HG02798 (cell line): ENCODE measurements at regions not wholly inside any gene's neighbourhood (a gene's known extent, or its start where the extent isn't known, plus 50 kb on each side); places are given as distances from the start of the nearest gene placed in this dataset.

Experiments used
- ATAC-seq: cut with Tn5 transposase; IDR thresholded peaks from one replicate; pipeline ENCODE4 v1.9.1; 2021; ENCODE audit warnings: mild to moderate bottlenecking; ENCODE audit not compliant: unreplicated experiment, poor library complexity

GRCh38 chr5:8923526-8923925 lies 622.3 kb downstream of the SEMA5A start:
- ATAC-seq, result no peak

DNA sequence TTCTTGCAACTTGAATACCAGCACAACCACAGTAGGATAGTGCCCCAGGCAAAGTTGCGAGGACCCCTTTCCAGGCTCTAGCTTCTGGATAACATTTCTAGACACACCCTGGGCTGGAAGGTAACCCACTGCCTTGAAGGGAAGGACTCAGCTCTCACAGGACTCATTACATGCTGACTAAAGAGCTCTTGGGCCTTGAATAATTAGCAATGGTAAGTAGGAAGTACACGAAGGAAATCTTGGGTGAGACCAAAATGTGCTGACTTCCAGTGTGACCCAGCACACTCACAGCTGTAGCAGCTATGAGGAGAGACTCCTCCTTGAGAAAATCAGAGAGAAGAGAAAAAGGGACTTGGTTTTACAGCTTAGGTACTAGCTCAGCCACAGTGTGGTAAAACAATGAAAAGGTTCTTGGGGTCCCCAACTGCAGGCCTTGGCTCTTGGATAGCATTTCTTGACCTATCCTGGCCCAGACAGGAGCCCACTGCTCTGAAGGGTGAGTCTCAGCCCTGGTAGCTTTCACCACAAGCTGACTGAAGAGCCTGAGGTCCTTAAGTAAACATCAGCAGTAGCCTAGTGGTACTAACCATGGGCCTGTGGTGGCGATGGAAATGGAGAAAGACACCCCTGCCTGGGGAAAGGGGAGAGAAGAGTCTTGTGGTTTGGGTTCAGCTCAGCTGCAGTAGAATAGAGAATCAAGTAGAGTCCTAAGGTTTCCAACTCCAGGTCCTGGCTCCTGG lies 621.7 kb downstream of the SEMA5A start:
- no peak for ATAC-seq

GRCh38 chr5:8930021-8930420 lies 615.9 kb downstream of the SEMA5A start:
- no peak for ATAC-seq

DNA sequence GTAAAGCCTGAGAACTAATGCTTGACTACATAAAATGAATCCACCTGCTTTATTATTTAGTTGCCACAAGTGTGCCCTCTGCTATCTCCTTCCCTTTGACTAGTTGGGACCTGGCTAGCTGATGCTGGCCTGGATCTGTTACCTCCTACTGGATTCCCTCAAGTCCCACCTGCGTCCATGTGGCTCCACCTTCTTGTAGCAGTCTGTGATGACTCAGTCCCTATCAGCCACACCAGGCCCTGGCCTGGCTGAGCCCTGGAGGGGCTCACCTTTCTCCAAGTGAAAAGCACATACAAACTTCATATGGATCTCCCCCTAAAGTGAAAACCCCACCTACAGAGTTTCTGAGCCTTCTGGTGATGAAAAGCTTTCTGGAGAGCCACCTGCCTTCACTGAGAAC lies 611.4 kb downstream of the SEMA5A start:
- no peak for ATAC-seq

DNA sequence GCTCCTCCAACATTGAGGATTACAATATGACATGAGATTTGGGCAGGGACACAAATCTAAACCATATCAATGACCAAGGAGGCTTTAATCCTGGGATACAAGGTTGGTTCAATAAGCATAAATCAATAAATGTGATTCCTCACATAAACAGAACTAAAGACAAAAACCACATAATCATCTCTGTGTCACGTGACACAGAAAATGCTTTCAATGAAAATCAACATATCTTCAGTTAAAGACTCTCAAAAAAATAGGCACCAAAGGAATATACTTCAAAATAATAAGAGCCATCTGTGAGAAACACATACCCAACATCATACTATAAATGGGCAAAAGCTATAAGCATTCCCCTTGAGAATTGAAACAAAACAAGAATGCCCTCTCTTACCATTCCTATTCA lies 604.9 kb downstream of the SEMA5A start:
- no peak for ATAC-seq

GRCh38 chr5:8943301-8943700 lies 602.6 kb downstream of the SEMA5A start:
- no peak for ATAC-seq

- ATAC-seq, result no peak
Measured at GRCh38 chr5:8944005-8944404, 601.9 kb downstream of the SEMA5A start.

DNA sequence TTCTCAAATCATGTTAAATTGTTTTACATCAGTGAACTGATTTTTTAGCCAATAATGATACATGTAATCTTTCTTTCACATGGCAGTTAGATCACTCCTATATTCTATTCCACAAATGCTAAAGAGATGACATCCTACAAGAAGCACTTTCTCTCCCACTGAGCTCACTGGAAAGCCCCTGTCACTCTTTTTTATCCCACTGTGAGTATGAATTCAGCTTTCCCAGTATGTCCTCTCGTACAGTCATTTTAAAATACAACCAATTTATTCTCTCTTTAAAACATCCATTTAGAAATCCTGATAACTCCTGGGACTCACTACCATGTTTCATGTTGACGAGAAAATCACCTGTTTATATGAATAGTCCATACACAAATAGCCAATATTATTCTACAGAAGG lies 599.9 kb downstream of the SEMA5A start:
- no peak for ATAC-seq

DNA sequence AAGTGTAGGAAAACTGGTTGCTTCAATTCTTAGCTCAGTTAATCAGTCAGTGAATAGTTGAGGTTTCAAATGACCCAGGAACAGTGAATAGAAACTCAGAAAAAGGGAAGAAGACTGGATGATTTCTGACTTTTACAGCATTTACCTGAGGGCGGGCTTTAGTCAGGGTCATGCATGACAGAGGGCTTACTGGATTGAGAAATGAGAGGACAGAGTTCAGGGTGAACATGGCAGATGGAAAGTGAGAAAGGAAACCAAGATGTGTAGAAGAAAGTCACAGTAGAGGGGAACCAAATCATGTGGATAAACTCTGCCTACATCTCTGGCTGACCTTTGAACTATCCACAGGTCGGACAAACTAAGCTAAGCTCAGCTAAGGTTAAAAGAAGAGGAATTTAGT lies 596.0 kb downstream of the SEMA5A start:
- ATAC-seq, result peak; percentile 90

- no peak for ATAC-seq
Measured at GRCh38 chr5:8952147-8952546, 593.7 kb downstream of the SEMA5A start.

DNA sequence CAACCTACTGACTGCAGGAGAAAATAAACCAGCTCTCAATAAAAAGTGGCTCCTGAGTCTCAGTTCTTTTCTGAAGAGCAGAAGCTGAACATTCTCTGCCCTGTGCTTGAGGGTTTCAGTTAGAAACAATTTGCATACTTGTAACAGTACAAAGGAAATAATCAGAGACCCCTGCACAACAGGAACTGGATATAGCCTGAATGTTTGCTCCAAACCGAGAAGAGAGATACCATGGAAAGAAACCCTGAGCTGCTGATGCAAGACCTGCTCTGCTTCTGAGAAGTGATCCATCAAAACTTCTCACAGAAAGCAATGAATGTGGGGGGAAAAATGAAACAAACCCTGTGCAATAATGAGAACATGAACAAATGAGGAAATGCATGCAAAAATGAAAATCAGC lies 592.9 kb downstream of the SEMA5A start:
- ATAC-seq, result peak; percentile 44

- no peak for ATAC-seq
Measured at GRCh38 chr5:8953911-8954438, 591.9 kb downstream of the SEMA5A start.

GRCh38 chr5:8954801-8955200 lies 591.1 kb downstream of the SEMA5A start:
- no peak for ATAC-seq

DNA sequence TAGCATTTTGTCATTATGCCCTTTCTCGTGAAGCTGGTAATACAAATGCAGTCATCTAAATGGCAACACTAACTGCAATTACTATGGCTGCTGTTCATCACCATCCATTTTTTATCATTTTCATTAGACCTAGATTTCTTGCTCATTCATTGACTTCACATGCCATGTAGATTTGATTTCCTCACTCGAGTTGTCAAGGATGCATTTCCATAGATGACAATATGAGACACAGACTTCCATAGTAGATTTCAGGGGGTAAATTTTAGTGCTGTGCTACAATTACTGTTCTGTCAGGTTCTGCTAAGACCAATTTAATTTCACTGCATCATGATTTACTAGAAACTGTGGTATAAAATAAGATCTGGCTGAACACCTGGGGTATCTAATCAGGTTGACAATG lies 589.2 kb downstream of the SEMA5A start:
- ATAC-seq, result no peak

GRCh38 chr5:8958602-8959001 lies 587.3 kb downstream of the SEMA5A start:
- ATAC-seq, result no peak

DNA sequence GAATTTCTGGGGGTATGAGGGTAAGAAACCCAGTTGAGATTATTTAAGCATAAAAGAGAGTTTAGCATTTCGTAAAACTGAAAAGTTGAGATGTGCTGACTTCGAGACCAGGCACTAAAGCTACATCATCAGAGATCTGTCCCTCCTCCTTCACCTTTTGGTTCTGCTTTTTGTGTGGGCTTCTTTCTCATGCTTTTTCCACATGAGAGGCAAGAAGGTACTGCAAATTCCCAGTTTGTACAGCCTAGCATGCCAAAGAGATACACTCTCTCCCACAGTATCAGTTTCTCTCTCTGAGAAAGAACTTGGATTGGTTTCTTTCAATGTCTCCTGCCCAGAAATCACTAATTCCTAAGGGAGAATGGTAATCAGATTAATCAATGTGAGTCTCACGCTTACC lies 584.7 kb downstream of the SEMA5A start:
- no peak for ATAC-seq

- no peak for ATAC-seq
Measured at GRCh38 chr5:8961956-8962355, 583.9 kb downstream of the SEMA5A start.

DNA sequence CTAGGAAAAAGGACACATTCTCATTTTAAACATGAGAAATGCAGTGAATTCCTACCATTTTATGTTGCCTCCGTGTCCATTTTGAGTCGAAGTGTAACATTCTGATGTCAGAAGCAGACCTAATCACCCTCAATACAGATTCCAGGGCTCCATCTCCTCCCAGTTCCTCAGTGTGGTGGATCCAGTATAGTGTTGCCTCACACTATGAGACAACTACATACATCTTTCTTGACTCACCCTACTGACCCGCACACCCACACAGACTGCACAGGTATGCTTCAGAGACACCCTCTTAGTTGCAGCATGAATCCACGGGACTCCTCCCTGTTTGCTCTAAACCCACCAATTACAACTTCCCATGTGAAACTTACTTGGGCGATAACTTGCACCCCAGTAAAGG lies 564.9 kb downstream of the SEMA5A start:
- ATAC-seq, result no peak

DNA sequence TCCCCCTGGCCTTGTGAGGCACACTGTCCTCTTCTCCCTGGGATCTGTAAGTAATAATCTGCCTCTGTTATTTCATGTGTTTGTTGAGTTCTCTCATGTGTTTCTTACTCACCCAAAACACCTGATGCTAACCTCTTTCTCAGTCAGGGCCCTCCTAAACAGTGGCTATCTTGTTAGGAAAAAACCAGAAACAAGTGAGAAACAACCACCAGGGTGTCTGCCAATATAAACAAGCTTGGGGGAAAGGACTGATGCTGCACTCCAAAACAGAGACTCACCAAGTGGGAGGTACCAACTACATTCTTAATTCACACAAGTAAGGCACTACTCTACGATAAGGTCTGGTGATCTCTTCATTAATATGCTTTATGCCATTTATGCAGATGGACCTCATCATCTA lies 564.4 kb downstream of the SEMA5A start:
- ATAC-seq, result no peak

DNA sequence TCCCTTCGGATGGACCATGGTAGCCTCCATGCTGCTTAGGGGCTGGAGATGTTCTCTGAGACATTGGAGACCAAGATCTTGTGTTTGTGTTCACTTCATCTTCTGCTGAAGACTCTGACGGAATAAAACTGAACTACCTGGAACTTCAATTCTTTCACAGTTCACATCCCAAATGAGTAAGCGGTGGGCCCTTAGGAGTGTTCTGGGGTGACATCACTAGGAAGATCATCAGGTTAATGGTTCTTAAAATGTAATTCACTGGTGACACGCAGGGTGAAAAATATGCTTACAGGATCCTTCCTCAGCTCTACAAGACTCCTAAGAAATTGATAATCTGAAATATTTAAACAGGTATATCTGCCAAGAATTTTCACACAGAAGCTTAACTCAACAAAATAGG lies 561.5 kb downstream of the SEMA5A start:
- no peak for ATAC-seq
